ENCODE measurements at regions not wholly inside any gene's neighbourhood (a gene's known extent, or its start where the extent isn't known, plus 50 kb on each side); places are given as distances from the start of the nearest gene placed in this dataset.

DNA sequence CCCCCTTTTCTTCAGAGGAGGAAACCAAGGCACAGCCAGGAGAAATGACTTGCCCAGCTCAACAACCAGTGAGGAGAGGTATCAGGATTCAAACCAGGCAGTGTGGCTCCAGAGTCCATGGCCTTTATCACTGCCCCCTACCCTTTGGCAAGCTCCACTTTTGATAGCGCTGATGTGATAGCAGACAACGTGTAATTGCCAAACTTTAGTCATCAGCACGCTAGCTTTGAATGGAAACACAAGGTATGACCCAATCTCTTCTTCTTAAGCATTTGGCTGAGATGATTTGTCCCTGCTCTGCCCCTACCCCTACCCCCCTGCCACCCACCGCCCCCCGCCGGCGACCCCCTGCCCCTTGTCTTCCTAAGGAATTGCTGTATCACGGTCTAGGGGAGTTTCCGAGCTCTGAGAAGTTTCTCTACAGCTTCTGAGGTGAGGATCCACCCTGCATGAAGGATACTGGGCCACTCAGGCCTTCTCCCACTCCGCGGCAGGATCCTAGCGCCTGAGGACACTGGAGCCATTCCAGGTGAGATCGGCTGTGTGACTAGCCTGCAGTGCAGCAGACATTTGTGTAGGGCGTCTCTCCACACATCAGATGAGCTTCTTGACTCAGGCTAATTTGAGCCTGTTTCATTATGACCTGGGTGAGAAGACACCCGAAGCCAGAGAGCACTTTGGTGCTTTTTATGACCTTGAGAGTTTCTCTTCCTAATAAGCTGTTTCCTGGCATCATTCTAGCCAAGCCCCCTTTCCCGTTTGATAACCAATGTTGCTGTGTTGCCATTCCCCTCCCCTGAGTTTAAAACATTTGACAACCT lies 75.1 kb upstream of the MAP4K4 start:
- intact Hi-C loops (cut with micrococcal nuclease; ENCODE audit: unreplicated experiment): no loop called here
- DNase-seq (ENCODE audit: low read depth, low spot score) (no peak), ATAC-seq (no peak)
- in situ Hi-C loops (cut with HindIII; ENCODE audit: low pct_unique_long_range_greater_than_20kb, low sequenced_read_pairs): no loop called here
- no TSS peak for BruUV-seq (replicated peaks)
- Histone ChIP-seq H3K27me3 (ENCODE audit: control insufficient read depth, insufficient read depth, low read length) (no peaks in the 10 kb centered on the region), H3K4me3 (ENCODE audit: low read depth in 2 of 2, low read length in 2 of 2) (no peak overlapping the region), H3K4me1 (ENCODE audit: control insufficient read depth, insufficient read depth, low read length) (no peaks in the 10 kb centered on the region), H3K36me3 (ENCODE audit: control insufficient read depth, insufficient read depth, low read length) (no peaks in the 10 kb centered on the region), H3K27ac (ENCODE audit: low read length) (no peak overlapping the region), H3K9me3 (ENCODE audit: control insufficient read depth, insufficient read depth, low read depth, low read length) (no peaks in the 10 kb centered on the region)
- ChIA-PET POLR2A (no interaction called here), CTCF (no interaction called here)
- TF ChIP-seq, protein P1, sequence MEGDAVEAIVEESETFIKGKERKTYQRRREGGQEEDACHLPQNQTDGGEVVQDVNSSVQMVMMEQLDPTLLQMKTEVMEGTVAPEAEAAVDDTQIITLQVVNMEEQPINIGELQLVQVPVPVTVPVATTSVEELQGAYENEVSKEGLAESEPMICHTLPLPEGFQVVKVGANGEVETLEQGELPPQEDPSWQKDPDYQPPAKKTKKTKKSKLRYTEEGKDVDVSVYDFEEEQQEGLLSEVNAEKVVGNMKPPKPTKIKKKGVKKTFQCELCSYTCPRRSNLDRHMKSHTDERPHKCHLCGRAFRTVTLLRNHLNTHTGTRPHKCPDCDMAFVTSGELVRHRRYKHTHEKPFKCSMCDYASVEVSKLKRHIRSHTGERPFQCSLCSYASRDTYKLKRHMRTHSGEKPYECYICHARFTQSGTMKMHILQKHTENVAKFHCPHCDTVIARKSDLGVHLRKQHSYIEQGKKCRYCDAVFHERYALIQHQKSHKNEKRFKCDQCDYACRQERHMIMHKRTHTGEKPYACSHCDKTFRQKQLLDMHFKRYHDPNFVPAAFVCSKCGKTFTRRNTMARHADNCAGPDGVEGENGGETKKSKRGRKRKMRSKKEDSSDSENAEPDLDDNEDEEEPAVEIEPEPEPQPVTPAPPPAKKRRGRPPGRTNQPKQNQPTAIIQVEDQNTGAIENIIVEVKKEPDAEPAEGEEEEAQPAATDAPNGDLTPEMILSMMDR (IDR thresholded peaks at IDR 0.05): no peak
- TF ChIP-seq TCF7L2 (IDR thresholded peaks at IDR 0.05; ENCODE audit: low read depth, low read length) (no peak), POLR2AphosphoS5 (IDR thresholded peaks at IDR 0.05; ENCODE audit: low read depth, low read length) (no peak), SIN3A (IDR thresholded peaks at IDR 0.05; ENCODE audit: borderline replicate concordance, insufficient read depth, low read depth, low read length) (no peak)
- TF ChIP-seq, protein P2, sequence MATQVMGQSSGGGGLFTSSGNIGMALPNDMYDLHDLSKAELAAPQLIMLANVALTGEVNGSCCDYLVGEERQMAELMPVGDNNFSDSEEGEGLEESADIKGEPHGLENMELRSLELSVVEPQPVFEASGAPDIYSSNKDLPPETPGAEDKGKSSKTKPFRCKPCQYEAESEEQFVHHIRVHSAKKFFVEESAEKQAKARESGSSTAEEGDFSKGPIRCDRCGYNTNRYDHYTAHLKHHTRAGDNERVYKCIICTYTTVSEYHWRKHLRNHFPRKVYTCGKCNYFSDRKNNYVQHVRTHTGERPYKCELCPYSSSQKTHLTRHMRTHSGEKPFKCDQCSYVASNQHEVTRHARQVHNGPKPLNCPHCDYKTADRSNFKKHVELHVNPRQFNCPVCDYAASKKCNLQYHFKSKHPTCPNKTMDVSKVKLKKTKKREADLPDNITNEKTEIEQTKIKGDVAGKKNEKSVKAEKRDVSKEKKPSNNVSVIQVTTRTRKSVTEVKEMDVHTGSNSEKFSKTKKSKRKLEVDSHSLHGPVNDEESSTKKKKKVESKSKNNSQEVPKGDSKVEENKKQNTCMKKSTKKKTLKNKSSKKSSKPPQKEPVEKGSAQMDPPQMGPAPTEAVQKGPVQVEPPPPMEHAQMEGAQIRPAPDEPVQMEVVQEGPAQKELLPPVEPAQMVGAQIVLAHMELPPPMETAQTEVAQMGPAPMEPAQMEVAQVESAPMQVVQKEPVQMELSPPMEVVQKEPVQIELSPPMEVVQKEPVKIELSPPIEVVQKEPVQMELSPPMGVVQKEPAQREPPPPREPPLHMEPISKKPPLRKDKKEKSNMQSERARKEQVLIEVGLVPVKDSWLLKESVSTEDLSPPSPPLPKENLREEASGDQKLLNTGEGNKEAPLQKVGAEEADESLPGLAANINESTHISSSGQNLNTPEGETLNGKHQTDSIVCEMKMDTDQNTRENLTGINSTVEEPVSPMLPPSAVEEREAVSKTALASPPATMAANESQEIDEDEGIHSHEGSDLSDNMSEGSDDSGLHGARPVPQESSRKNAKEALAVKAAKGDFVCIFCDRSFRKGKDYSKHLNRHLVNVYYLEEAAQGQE (IDR thresholded peaks at IDR 0.05; ENCODE audit: insufficient read depth in 1 of 2, low read depth in 2 of 2, low read length in 1 of 2): no peak

DNA sequence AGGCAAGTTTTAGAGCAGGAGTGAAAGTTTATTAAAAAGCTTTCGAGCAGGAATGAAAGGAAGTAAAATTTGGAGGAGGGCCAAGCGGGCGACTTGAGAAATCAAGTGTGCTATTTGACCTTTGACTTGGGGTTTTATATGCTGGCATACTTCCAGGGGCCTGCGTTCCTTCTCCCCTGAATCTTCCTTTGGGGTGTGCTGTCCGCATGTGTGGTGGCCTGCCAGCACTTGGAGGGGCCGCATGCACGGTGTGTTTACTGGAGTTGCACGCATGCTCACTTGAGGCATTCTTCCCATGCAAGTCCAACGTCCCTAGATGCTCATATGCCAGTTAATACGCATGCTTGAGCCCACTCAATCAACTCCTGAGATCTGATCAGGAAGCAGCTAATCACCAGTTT lies 78.3 kb upstream of the MAP4K4 start:
- no peak overlapping the region for H3K27ac ChIP-seq (ENCODE audit: low read length)
- POLR2A ChIA-PET: no interaction called here
- DNase-seq (ENCODE audit: low read depth, low spot score): no peak
- intact Hi-C loops (cut with micrococcal nuclease; ENCODE audit: unreplicated experiment) (no loop called here), in situ Hi-C loops (cut with HindIII; ENCODE audit: low pct_unique_long_range_greater_than_20kb, low sequenced_read_pairs) (no loop called here)
- BruUV-seq (replicated peaks): no TSS peak
- no peak overlapping the region for H3K4me3 ChIP-seq (ENCODE audit: low read depth in 2 of 2, low read length in 2 of 2)
- no peaks in the 10 kb centered on the region for H3K27me3 ChIP-seq (ENCODE audit: control insufficient read depth, insufficient read depth, low read length)
- ATAC-seq: no peak
- CTCF ChIA-PET: no interaction called here
- no peaks in the 10 kb centered on the region for H3K9me3 ChIP-seq (ENCODE audit: control insufficient read depth, insufficient read depth, low read depth, low read length)
- H3K36me3 ChIP-seq (ENCODE audit: control insufficient read depth, insufficient read depth, low read length): no peaks in the 10 kb centered on the region
- no peaks in the 10 kb centered on the region for H3K4me1 ChIP-seq (ENCODE audit: control insufficient read depth, insufficient read depth, low read length)
- TF ChIP-seq, protein P1 (IDR thresholded peaks at IDR 0.05): no peak
- no peak for TF ChIP-seq SIN3A (IDR thresholded peaks at IDR 0.05; ENCODE audit: borderline replicate concordance, insufficient read depth, low read depth, low read length)
- TF ChIP-seq, protein P2 (IDR thresholded peaks at IDR 0.05; ENCODE audit: insufficient read depth in 1 of 2, low read depth in 2 of 2, low read length in 1 of 2): no peak
- TF ChIP-seq POLR2AphosphoS5 (IDR thresholded peaks at IDR 0.05; ENCODE audit: low read depth, low read length): no peak
- TF ChIP-seq TCF7L2 (IDR thresholded peaks at IDR 0.05; ENCODE audit: low read depth, low read length): no peak
